Upper lobe of right lung (tissue), 1 donor: ENCODE measurements at regions not wholly inside any gene's neighbourhood (a gene's known extent, or its start where the extent isn't known, plus 50 kb on each side); places are given as distances from the start of the nearest gene placed in this dataset.

Source experiments
- ATAC-seq: fragments of 200-7000 bp; cut with Tn5 transposase; one replicate; pipeline ENCODE4 v1.9.1; 2020; ENCODE audit warnings: mild to moderate bottlenecking, moderate library complexity
- DNase-seq: peaks from one replicate; pipeline ENCODE4 v3.0.0-alpha.2; 2020
- H3K27ac ChIP-seq: fragments of 200-600 bp; one replicate; pipeline ENCODE4 v1.8.0; 2022
- H3K27me3 ChIP-seq: fragments of 200-600 bp; one replicate; pipeline ENCODE4 v1.8.0; 2022; ENCODE audit warnings: mild to moderate bottlenecking
- H3K36me3 ChIP-seq: fragments of 200-600 bp; one replicate; pipeline ENCODE4 v1.8.0; 2022
- H3K4me1 ChIP-seq: fragments of 200-600 bp; one replicate; pipeline ENCODE4 v1.8.0; 2022
- H3K4me3 ChIP-seq: fragments of 200-600 bp; one replicate; pipeline ENCODE4 v1.8.0; 2022; ENCODE audit warnings: mild to moderate bottlenecking
- H3K9me3 ChIP-seq: fragments of 200-600 bp; one replicate; pipeline ENCODE4 v1.8.0; 2022
- CTCF ChIP-seq: fragments of 200-600 bp; IDR thresholded peaks from one replicate; pipeline ENCODE4 v1.8.0; 2022; ENCODE audit warnings: antibody characterized with exemption
- intact Hi-C: fragments of 100-400 bp; cut with DNase I; formaldehyde crosslinking; loops from one replicate; pipeline ENCODE4 v1.11.0; 2022
- donor health status: DM: no; HTN: yes; CAD: no; lungs with severe emphysema.

- no peak for ATAC-seq
- Histone ChIP-seq H3K4me1 (no peaks in the 10 kb centered on the region), H3K4me3 (no peak overlapping the region), H3K27ac (no peak overlapping the region), H3K27me3 (no peaks in the 10 kb centered on the region), H3K36me3 (no peaks in the 10 kb centered on the region), H3K9me3 (no peaks in the 10 kb centered on the region)
- no peak for DNase-seq
- intact Hi-C loops, result no loop called here
- TF ChIP-seq CTCF, result no peak
These were observed 187.5 kb upstream of the KL start for GRCh38 chr13:32828711-32829110.

- Histone ChIP-seq H3K27me3 (no peaks in the 10 kb centered on the region), H3K27ac (no peak overlapping the region), H3K36me3 (no peaks in the 10 kb centered on the region), H3K9me3 (no peaks in the 10 kb centered on the region), H3K4me1 (no peaks in the 10 kb centered on the region), H3K4me3 (no peak overlapping the region)
- intact Hi-C loops, result no loop called here
- no peak for ATAC-seq
- no peak for DNase-seq
- no peak for TF ChIP-seq CTCF
These were observed 187.0 kb upstream of the KL start for GRCh38 chr13:32829269-32829668.

GRCh38 chr13:32829676-32830335 is 186.4 kb upstream of the KL start:
- ATAC-seq (no peak), DNase-seq (no peak)
- no peaks in the 10 kb centered on the region for H3K36me3 ChIP-seq
- TF ChIP-seq CTCF, result no peak
- no peaks in the 10 kb centered on the region for H3K4me1 ChIP-seq
- no peak overlapping the region for H3K4me3 ChIP-seq
- no peaks in the 10 kb centered on the region for H3K27me3 ChIP-seq
- no peaks in the 10 kb centered on the region for H3K9me3 ChIP-seq
- H3K27ac ChIP-seq, result no peak overlapping the region
- intact Hi-C loops, result no loop called here

GRCh38 chr13:32830336-32831031 is 185.7 kb upstream of the KL start:
- H3K4me3 ChIP-seq, result no peak overlapping the region
- intact Hi-C loops, result no loop called here
- TF ChIP-seq CTCF, result no peak
- ATAC-seq, result no peak
- no peak for DNase-seq
- H3K27ac ChIP-seq, result no peak overlapping the region
- H3K4me1 ChIP-seq, result no peaks in the 10 kb centered on the region
- H3K9me3 ChIP-seq, result no peaks in the 10 kb centered on the region
- H3K27me3 ChIP-seq, result no peaks in the 10 kb centered on the region
- H3K36me3 ChIP-seq, result no peaks in the 10 kb centered on the region

- intact Hi-C loops, result no loop called here
- Histone ChIP-seq H3K27me3 (no peaks in the 10 kb centered on the region), H3K9me3 (no peaks in the 10 kb centered on the region), H3K4me1 (peaks cover 9% of the 10 kb centered on the region), H3K36me3 (no peaks in the 10 kb centered on the region), H3K27ac (no peak overlapping the region), H3K4me3 (no peak overlapping the region)
- no peak for TF ChIP-seq CTCF
- DNase-seq, result no peak
- ATAC-seq, result no peak
These were observed 178.8 kb upstream of the KL start for GRCh38 chr13:32837307-32837972.
